Peyer's patch (tissue), 4 donors: ENCODE measurements at regions not wholly inside any gene's neighbourhood (a gene's known extent, or its start where the extent isn't known, plus 50 kb on each side); places are given as distances from the start of the nearest gene placed in this dataset.
"Not testable (repeated sequence)": the region's sequence is repeated elsewhere in the genome, so short reads cannot be mapped to it uniquely, and the experiment has no call there.

Experiments used
- DNase-seq, 3 donors: peaks; one replicate each; pipeline ENCODE4 v3.0.0-alpha.2; 2017 to 2019
- H3K27ac ChIP-seq, 4 donors: fragments of 200-600 bp; sonication (generic); one replicate each; pipeline ENCODE4 v1.5.1; 2016 to 2019
- H3K27me3 ChIP-seq, 2 donors: fragments of 200-600 bp; sonication (generic); one replicate each; pipeline ENCODE4 v1.5.1; 2019
- H3K36me3 ChIP-seq, 3 donors: fragments of 200-600 bp; sonication (generic); one replicate each; pipeline ENCODE4 v1.5.1; 2016 to 2019
- H3K4me1 ChIP-seq, 4 donors: fragments of 200-600 bp; sonication (generic); one replicate each; pipeline ENCODE4 v1.5.1; 2016 to 2019
- H3K4me3 ChIP-seq, 4 donors: fragments of 200-600 bp; sonication (generic); 1 replicate in 3 of 4; 2 replicates in 1 of 4; pipeline ENCODE4 v1.5.1; 2016 to 2019; ENCODE audit warnings: mild to moderate bottlenecking in 1 of 4
- H3K9me3 ChIP-seq, 4 donors: fragments of 200-600 bp; sonication (generic); one replicate each; pipeline ENCODE4 v1.5.1; 2016 to 2019; ENCODE audit warnings: mild to moderate bottlenecking in 1 of 4
- POLR2A ChIP-seq, 2 donors: fragments of 450-650 bp; IDR thresholded peaks; one replicate each; pipeline ENCODE4 v1.5.1; 2017; ENCODE audit warnings: antibody characterized with exemption in 2 of 2, mild to moderate bottlenecking in 2 of 2, moderate library complexity in 2 of 2
- TF ChIP-seq, protein P1 (sequence below), 6 experiments: fragments of 450-650 bp in 4 of 6; fragments of 200-600 bp in 2 of 6; sonication (generic) in 1 of 6; IDR thresholded peaks; one replicate each; pipeline ENCODE4 v1.5.1; 2017 to 2019; ENCODE audit warnings: antibody characterized with exemption in 6 of 6, mild to moderate bottlenecking in 3 of 6, moderate library complexity in 1 of 6

DNA sequence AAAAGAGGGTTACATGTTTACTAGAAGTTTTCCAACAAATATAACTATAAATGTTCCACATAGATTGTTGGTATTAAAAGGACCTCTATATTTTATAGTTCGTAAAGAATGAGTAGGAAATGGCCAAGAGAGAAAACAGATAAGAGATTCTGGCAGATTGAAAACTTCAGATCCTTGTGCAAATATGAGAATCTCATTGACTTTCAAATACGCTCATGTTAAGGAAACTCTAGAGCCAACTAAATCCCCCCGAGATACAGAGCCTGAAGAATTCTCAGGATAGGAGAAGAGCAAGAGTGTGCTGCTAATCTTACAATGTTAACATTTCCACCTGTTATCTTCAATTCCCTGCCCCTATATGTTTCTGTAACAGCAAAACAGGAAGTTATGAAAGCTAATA, 159.0 kb upstream of the OR13F1 start:
- Histone ChIP-seq H3K4me3 (no peak overlapping the region), H3K4me1 (no peaks in the 10 kb centered on the region), H3K36me3 (no peaks in the 10 kb centered on the region), H3K27me3 (no peaks in the 10 kb centered on the region), H3K9me3 (no peaks in the 10 kb centered on the region), H3K27ac (no peak overlapping the region)
- TF ChIP-seq POLR2A (IDR thresholded peaks at IDR 0.05): no peak
- TF ChIP-seq, protein P1, sequence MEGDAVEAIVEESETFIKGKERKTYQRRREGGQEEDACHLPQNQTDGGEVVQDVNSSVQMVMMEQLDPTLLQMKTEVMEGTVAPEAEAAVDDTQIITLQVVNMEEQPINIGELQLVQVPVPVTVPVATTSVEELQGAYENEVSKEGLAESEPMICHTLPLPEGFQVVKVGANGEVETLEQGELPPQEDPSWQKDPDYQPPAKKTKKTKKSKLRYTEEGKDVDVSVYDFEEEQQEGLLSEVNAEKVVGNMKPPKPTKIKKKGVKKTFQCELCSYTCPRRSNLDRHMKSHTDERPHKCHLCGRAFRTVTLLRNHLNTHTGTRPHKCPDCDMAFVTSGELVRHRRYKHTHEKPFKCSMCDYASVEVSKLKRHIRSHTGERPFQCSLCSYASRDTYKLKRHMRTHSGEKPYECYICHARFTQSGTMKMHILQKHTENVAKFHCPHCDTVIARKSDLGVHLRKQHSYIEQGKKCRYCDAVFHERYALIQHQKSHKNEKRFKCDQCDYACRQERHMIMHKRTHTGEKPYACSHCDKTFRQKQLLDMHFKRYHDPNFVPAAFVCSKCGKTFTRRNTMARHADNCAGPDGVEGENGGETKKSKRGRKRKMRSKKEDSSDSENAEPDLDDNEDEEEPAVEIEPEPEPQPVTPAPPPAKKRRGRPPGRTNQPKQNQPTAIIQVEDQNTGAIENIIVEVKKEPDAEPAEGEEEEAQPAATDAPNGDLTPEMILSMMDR (IDR thresholded peaks at IDR 0.05): no peak
- no peak for DNase-seq

- Histone ChIP-seq H3K4me3 (no peak overlapping the region), H3K9me3 (no peaks in the 10 kb centered on the region), H3K27me3 (no peaks in the 10 kb centered on the region), H3K36me3 (no peaks in the 10 kb centered on the region), H3K4me1 (no peaks in the 10 kb centered on the region), H3K27ac (no peak overlapping the region)
- DNase-seq: no peak
- TF ChIP-seq, protein P1 (IDR thresholded peaks at IDR 0.05): no peak
- TF ChIP-seq POLR2A (IDR thresholded peaks at IDR 0.05): no peak
Observed at GRCh38 chr9:104350541-104350940, 153.5 kb upstream of the OR13F1 start.

- TF ChIP-seq, protein P1 (IDR thresholded peaks at IDR 0.05): no peak
- TF ChIP-seq POLR2A (IDR thresholded peaks at IDR 0.05): no peak
- Histone ChIP-seq H3K9me3 (no peaks in the 10 kb centered on the region), H3K4me3 (no peak overlapping the region), H3K36me3 (no peaks in the 10 kb centered on the region), H3K4me1 (no peaks in the 10 kb centered on the region), H3K27ac (no peak overlapping the region), H3K27me3 (no peaks in the 10 kb centered on the region)
- DNase-seq: no peak
Observed at GRCh38 chr9:104351726-104352125, 152.3 kb upstream of the OR13F1 start.

DNA sequence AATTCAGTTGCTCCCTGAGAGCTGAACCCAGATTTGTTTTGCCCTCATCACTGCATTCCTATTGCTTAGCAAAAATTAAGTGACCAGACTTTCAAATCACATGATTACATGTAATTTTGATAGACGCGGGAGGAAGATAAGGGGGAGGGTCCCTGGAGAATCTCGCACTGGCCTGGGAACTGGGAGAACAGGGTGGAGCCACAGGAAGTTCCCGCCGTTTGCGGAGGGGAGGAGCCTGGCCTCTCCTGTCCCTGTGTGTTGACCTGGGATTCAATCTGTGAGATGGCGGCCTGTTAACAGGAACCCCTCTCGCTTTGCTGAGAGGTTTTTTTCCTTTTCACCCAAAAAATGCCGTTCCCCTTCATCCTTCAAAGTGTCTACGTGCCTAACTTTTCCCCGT, 142.9 kb upstream of the OR13F1 start:
- TF ChIP-seq, protein P1 (IDR thresholded peaks at IDR 0.05): no peak
- no peak for TF ChIP-seq POLR2A (IDR thresholded peaks at IDR 0.05)
- no peak for DNase-seq
- H3K27ac ChIP-seq: no peak overlapping the region

DNA sequence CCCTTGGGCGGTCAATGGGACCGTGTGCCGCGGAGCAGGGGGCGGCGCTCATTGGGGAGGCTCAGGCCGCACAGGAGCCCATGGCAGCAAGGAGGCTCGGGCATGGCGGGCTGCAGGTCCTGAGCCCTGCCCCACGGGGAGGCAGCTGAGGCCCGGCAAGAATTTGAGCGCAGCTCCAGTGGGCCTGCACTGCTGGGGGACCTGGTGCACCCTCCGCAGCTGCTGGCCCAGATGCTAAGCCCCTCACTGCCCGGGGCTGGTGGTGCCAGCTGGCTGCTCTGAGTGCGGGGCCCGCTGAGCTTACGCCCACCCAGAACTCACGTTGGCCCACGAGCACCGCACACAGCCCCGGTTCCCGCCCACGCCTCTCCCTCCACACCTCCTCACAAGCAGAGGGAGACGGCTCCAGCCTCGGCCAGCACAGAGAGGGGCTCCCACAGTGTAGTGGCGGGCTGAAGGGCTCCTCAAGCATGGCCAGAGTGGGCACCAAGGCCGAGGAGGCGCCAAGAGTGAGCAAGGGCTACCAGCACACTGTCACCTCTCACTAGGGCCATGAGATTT, 141.1 kb upstream of the OR13F1 start:
- Histone ChIP-seq H3K27ac (no peak overlapping the region), H3K9me3 (peaks cover 0 to 4% (median 0%) of the 10 kb centered on the region in 4 donors), H3K27me3 (no peaks in the 10 kb centered on the region), H3K4me3 (no peak overlapping the region), H3K36me3 (no peaks in the 10 kb centered on the region), H3K4me1 (no peaks in the 10 kb centered on the region)
- TF ChIP-seq, protein P1 (IDR thresholded peaks at IDR 0.05): no peak
- no peak for TF ChIP-seq POLR2A (IDR thresholded peaks at IDR 0.05)
- DNase-seq: no peak

More for the DNA sequence above, 142.9 kb upstream of the OR13F1 start:
- peaks cover 0 to 4% (median 0%) of the 10 kb centered on the region in 4 donors for H3K9me3 ChIP-seq
- no peak overlapping the region for H3K4me3 ChIP-seq
- no peaks in the 10 kb centered on the region for H3K27me3 ChIP-seq
- H3K36me3 ChIP-seq: no peaks in the 10 kb centered on the region
- no peaks in the 10 kb centered on the region for H3K4me1 ChIP-seq

- no peak overlapping the region for H3K27ac ChIP-seq
- no peaks in the 10 kb centered on the region for H3K4me1 ChIP-seq
- no peaks in the 10 kb centered on the region for H3K27me3 ChIP-seq
- H3K36me3 ChIP-seq: no peaks in the 10 kb centered on the region
- TF ChIP-seq, protein P1 (IDR thresholded peaks at IDR 0.05): no peak
- TF ChIP-seq POLR2A (IDR thresholded peaks at IDR 0.05): no peak
- H3K4me3 ChIP-seq: no peak overlapping the region
- H3K9me3 ChIP-seq: peaks cover 0 to 4% (median 0%) of the 10 kb centered on the region in 4 donors
- DNase-seq: no peak
Observed at GRCh38 chr9:104367507-104367906, 136.6 kb upstream of the OR13F1 start.

DNA sequence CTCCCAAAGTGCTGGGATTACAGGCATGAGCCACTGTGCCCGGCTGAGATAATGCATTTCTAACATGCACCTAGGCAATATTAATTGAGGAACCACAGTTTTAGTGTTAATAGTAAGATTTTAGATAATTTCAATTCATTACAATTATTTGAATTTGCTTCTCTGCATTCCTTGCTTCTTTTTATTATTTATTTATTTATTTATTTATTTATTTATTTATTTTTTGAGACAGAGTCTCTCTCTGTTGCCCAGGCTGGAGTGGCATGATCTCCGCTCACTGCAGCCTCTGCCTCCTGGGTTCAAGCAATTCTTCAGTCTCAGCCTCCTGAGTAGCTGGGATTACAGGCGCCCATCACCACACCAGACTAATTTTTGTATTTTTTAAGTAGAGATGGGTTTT, 135.7 kb upstream of the OR13F1 start:
- not testable (repeated sequence) for H3K9me3 ChIP-seq, H3K27ac ChIP-seq, H3K27me3 ChIP-seq, H3K4me1 ChIP-seq, H3K36me3 ChIP-seq, H3K4me3 ChIP-seq, DNase-seq
